ENCODE measurements at regions not wholly inside any gene's neighbourhood (a gene's known extent, or its start where the extent isn't known, plus 50 kb on each side); places are given as distances from the start of the nearest gene placed in this dataset.

- TF ChIP-seq, protein P1, sequence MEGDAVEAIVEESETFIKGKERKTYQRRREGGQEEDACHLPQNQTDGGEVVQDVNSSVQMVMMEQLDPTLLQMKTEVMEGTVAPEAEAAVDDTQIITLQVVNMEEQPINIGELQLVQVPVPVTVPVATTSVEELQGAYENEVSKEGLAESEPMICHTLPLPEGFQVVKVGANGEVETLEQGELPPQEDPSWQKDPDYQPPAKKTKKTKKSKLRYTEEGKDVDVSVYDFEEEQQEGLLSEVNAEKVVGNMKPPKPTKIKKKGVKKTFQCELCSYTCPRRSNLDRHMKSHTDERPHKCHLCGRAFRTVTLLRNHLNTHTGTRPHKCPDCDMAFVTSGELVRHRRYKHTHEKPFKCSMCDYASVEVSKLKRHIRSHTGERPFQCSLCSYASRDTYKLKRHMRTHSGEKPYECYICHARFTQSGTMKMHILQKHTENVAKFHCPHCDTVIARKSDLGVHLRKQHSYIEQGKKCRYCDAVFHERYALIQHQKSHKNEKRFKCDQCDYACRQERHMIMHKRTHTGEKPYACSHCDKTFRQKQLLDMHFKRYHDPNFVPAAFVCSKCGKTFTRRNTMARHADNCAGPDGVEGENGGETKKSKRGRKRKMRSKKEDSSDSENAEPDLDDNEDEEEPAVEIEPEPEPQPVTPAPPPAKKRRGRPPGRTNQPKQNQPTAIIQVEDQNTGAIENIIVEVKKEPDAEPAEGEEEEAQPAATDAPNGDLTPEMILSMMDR (IDR thresholded peaks at IDR 0.05; ENCODE audit: borderline replicate concordance, control extremely low read depth, extremely low read depth, insufficient read depth, missing control alignments): no peak
- in situ Hi-C loops (cut with MboI; ENCODE audit: low sequenced_read_pairs, unreplicated experiment): no loop called here
- DNase-seq (ENCODE audit: low spot score): no peak
These were observed 289.6 kb downstream of the NR4A2 start for GRCh38 chr2:156042895-156043294.

- in situ Hi-C loops (cut with MboI; ENCODE audit: low sequenced_read_pairs, unreplicated experiment): no loop called here
- DNase-seq (ENCODE audit: low spot score): no peak
- TF ChIP-seq, protein P1 (IDR thresholded peaks at IDR 0.05; ENCODE audit: borderline replicate concordance, control extremely low read depth, extremely low read depth, insufficient read depth, missing control alignments): no peak
These were observed 294.5 kb downstream of the NR4A2 start for GRCh38 chr2:156038021-156038420.

DNA sequence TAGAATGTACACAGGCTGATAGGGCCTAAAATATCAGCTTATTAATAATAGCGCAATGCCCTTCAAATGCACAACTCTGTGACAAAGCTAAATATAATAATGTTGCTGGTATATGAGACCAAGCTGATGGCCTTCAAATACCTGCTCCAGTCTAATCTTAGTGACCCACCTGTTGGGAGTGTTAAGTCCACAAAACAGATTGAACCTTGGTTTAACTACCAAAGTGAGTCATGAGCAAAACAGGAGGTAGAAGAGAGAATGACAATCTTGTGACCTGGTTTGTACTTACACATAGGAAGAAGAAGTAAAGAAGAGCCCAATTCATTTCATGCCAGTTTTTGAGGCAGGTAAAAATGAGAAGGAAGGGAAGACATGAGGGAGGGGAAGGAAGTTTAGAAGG, 295.0 kb downstream of the NR4A2 start:
- in situ Hi-C loops (cut with MboI; ENCODE audit: low sequenced_read_pairs, unreplicated experiment): no loop called here
- TF ChIP-seq, protein P1 (IDR thresholded peaks at IDR 0.05; ENCODE audit: borderline replicate concordance, control extremely low read depth, extremely low read depth, insufficient read depth, missing control alignments): no peak
- DNase-seq (ENCODE audit: low spot score): no peak

DNA sequence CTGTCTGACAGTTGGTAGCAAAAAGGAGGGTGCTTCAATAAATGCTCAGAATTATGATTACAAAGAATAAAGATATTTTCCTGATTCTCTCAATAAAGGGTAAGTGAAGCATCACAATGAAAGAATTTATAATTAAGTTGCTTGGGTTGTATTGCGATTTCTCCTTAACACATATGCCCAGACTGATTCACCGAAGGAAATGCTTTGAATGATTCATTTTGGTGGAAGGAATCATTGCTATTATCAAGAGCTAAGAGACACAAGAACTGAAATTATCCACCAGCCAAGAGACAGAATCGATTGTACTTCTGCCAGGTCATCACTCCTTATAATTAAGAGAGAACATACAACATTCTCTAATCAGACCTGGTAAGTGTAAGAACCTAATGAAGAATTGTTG, 301.4 kb downstream of the NR4A2 start:
- DNase-seq (ENCODE audit: low spot score): no peak
- in situ Hi-C loops (cut with MboI; ENCODE audit: low sequenced_read_pairs, unreplicated experiment): no loop called here
- TF ChIP-seq, protein P1 (IDR thresholded peaks at IDR 0.05; ENCODE audit: borderline replicate concordance, control extremely low read depth, extremely low read depth, insufficient read depth, missing control alignments): no peak

DNA sequence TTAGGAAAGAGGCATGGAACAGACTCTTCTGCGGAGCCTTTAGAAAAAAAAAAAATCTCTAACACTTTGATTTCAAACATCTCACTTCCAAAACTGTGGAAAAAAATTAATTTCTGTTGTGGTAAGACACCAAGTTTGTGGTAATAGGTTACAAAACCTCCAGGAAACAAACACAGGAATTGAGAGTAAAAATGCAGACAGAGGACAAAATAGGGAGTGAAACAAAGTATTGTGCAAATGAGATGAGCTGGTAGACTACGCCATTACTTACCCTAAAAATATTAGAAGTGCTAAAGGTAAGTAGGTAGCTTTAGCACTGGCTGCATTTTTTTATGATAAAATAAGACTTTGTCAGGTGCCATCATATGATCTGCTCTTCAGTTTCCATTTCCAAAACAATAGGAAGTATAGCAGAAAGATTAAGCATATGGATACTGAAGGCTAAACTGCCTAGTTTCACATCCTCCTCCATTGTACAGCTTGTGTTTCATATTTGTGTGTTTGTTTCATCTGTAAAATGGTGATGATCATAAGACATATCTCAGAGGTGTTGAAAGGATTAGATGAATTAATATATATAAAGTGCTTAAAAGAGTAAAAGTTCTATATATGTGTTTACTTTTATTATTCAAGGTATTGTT, 309.2 kb downstream of the NR4A2 start:
- in situ Hi-C loops (cut with MboI; ENCODE audit: low sequenced_read_pairs, unreplicated experiment): no loop called here
- no peak for DNase-seq (ENCODE audit: low spot score)
- TF ChIP-seq, protein P1 (IDR thresholded peaks at IDR 0.05; ENCODE audit: borderline replicate concordance, control extremely low read depth, extremely low read depth, insufficient read depth, missing control alignments): no peak

DNA sequence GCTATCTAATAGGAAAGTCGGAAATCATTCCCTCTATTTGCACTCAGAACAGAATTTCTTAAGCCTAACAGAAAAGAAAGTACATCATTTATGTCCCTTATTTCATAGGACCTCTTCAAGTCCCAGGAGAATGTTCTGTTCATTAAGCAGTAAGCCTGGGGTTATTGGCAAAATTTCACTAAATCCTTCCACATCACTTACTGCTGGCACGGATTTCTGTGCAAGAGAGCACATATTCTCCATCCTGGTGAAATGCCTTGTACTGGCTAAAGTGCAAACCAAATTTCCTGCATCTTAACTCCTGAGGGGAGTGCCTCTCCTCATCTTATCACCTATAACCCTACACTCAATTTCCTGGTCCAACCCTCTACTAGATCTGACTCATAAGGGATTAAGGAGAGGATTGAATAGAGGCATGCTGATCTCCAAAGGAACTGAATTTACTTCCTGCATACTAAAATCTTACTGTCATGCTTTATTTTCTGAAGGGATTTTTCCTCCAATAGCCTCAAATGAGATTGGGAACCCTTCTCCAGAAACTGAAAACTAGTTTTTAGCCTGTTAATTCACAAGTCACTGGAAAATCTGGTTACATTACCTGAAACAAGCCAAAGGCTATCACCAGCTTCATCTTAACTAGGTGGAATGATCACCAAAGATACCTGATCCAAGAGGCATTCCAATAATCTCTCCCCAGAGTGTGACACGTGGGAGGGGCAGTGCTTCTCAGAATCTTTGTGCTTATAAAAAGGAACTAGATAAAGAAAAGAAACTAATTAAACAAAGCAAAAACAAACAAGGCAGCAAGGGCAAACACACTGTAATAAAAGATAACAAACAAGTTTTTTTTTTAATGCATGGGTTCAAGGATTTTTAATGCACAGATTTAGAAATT, 311.1 kb downstream of the NR4A2 start:
- no peak for DNase-seq (ENCODE audit: low spot score)
- TF ChIP-seq, protein P1 (IDR thresholded peaks at IDR 0.05; ENCODE audit: borderline replicate concordance, control extremely low read depth, extremely low read depth, insufficient read depth, missing control alignments): no peak
- in situ Hi-C loops (cut with MboI; ENCODE audit: low sequenced_read_pairs, unreplicated experiment): no loop called here

Measured in GM13976 (cell line).